ENCODE measurements at regions not wholly inside any gene's neighbourhood (a gene's known extent, or its start where the extent isn't known, plus 50 kb on each side); places are given as distances from the start of the nearest gene placed in this dataset.

- CTCF ChIA-PET, result no interaction called here
- POLR2A ChIA-PET, result no interaction called here
- Histone ChIP-seq H3K36me3 (ENCODE audit: control insufficient read depth in 2 of 2, insufficient read depth in 1 of 2, low read length in 2 of 2) (no peaks in the 10 kb centered on the region), H3K27ac (ENCODE audit: extremely low read depth, low read depth, low read length) (no peak overlapping the region), H3K4me1 (ENCODE audit: control insufficient read depth, insufficient read depth, low read length) (no peaks in the 10 kb centered on the region), H3K4me3 (ENCODE audit: low read depth, low read length) (no peak overlapping the region), H3K9me3 (ENCODE audit: control insufficient read depth, insufficient read depth, low read depth, low read length) (no peaks in the 10 kb centered on the region; the same call in 1 of the 2 replicates)
- no peak for TF ChIP-seq EGR2 (tag by site-specific recombination; IDR thresholded peaks at IDR 0.05; ENCODE audit: low read depth)
- no peak for TF ChIP-seq ZNF2 (tag by site-specific recombination; IDR thresholded peaks at IDR 0.05)
Measured at GRCh38 chr17:11182430-11182829, 58.6 kb upstream of the SHISA6 start.

GRCh38 chr17:11178581-11178980, 62.4 kb upstream of the SHISA6 start:
- no peaks in the 10 kb centered on the region for H3K36me3 ChIP-seq (ENCODE audit: control insufficient read depth in 2 of 2, insufficient read depth in 1 of 2, low read length in 2 of 2)
- H3K4me1 ChIP-seq (ENCODE audit: control insufficient read depth, insufficient read depth, low read length), result no peaks in the 10 kb centered on the region
- no peak overlapping the region for H3K4me3 ChIP-seq (ENCODE audit: low read depth, low read length)
- H3K9me3 ChIP-seq (ENCODE audit: control insufficient read depth, insufficient read depth, low read depth, low read length), result no peaks in the 10 kb centered on the region
- TF ChIP-seq ZSCAN16 (tag by site-specific recombination; IDR thresholded peaks at IDR 0.05), result no peak
- no peak for TF ChIP-seq ZNF202 (tag by site-specific recombination; IDR thresholded peaks at IDR 0.05; ENCODE audit: borderline replicate concordance)
- TF ChIP-seq INSM2 (tag by site-specific recombination; IDR thresholded peaks at IDR 0.05), result no peak
- TF ChIP-seq ZBTB49 (tag by site-specific recombination; IDR thresholded peaks at IDR 0.05; ENCODE audit: low read depth), result no peak
- TF ChIP-seq ZNF449 (tag by site-specific recombination; IDR thresholded peaks at IDR 0.05), result no peak
- TF ChIP-seq ZNF677 (tag by site-specific recombination; IDR thresholded peaks at IDR 0.05), result no peak
- TF ChIP-seq ATF2 (tag by site-specific recombination; IDR thresholded peaks at IDR 0.05; ENCODE audit: low read depth), result no peak
- no peak for TF ChIP-seq ZSCAN30 (tag by site-specific recombination; IDR thresholded peaks at IDR 0.05)
- TF ChIP-seq ZNF629 (tag by site-specific recombination; IDR thresholded peaks at IDR 0.05), result no peak
- no peak for TF ChIP-seq ZBTB26 (tag by site-specific recombination; optimal IDR thresholded peaks at IDR 0.05)
- CTCF ChIA-PET, result no interaction called here
- POLR2A ChIA-PET, result no interaction called here
- no peak overlapping the region for H3K27ac ChIP-seq (ENCODE audit: extremely low read depth, low read depth, low read length)

- Histone ChIP-seq H3K4me3 (ENCODE audit: low read depth, low read length) (no peak overlapping the region), H3K9me3 (ENCODE audit: control insufficient read depth, insufficient read depth, low read depth, low read length) (no peaks in the 10 kb centered on the region), H3K4me1 (ENCODE audit: control insufficient read depth, insufficient read depth, low read length) (no peaks in the 10 kb centered on the region), H3K36me3 (ENCODE audit: control insufficient read depth in 2 of 2, insufficient read depth in 1 of 2, low read length in 2 of 2) (no peaks in the 10 kb centered on the region), H3K27ac (ENCODE audit: extremely low read depth, low read depth, low read length) (no peak overlapping the region)
- CTCF ChIA-PET, result no interaction called here
- POLR2A ChIA-PET, result no interaction called here
- TF ChIP-seq ZNF544 (tag by site-specific recombination; IDR thresholded peaks at IDR 0.05) (no peak), INSM2 (tag by site-specific recombination; IDR thresholded peaks at IDR 0.05) (no peak), ATF2 (tag by site-specific recombination; IDR thresholded peaks at IDR 0.05; ENCODE audit: low read depth) (no peak), ZBTB44 (tag by site-specific recombination; IDR thresholded peaks at IDR 0.05) (no peak), KLF16 (tag by site-specific recombination; IDR thresholded peaks at IDR 0.05) (no peak), ZBTB26 (tag by site-specific recombination; optimal IDR thresholded peaks at IDR 0.05) (no peak)
Measured at GRCh38 chr17:11177340-11177739, 63.7 kb upstream of the SHISA6 start.
